ENCODE measurements at regions not wholly inside any gene's neighbourhood (a gene's known extent, or its start where the extent isn't known, plus 50 kb on each side); places are given as distances from the start of the nearest gene placed in this dataset.

- intact Hi-C loops (cut with micrococcal nuclease), result no loop called here
- ChIA-PET CTCF (no interaction called here), POLR2A (ENCODE audit: unreplicated experiment) (no interaction called here)
- Histone ChIP-seq H3K4me2 (ENCODE audit: low read depth, low read length) (no peak overlapping the region), H2BK20ac (ENCODE audit: low read depth, low read length) (no peak overlapping the region), H3K4me1 (ENCODE audit: control insufficient read depth, insufficient read depth, low read length) (no peaks in the 10 kb centered on the region), H4K20me1 (ENCODE audit: insufficient read depth, low read length) (no peaks in the 10 kb centered on the region), H2BK5ac (ENCODE audit: low read depth, low read length, poor library complexity, severe bottlenecking) (no peak overlapping the region), H4K91ac (ENCODE audit: insufficient read depth, low read depth, low read length) (no peak overlapping the region), H3K27me3 (ENCODE audit: control insufficient read depth, insufficient read depth, low read length) (no peaks in the 10 kb centered on the region), H2AFZ (replicated peaks; ENCODE audit: low read length, poor library complexity) (no peak overlapping the region), H3K9me1 (ENCODE audit: insufficient read depth, low read length) (no peaks in the 10 kb centered on the region), H3K9me3 (ENCODE audit: control insufficient read depth, insufficient read depth, low read length) (no peaks in the 10 kb centered on the region), H4K8ac (ENCODE audit: low read depth in 2 of 2, low read length in 2 of 2) (no peak overlapping the region), H3K56ac (ENCODE audit: extremely low read depth, insufficient read depth, low read length) (no peak overlapping the region), H3K9ac (ENCODE audit: low read depth, low read length) (no peak overlapping the region), H3K4ac (ENCODE audit: low read depth, low read length) (no peak overlapping the region), H4K5ac (ENCODE audit: low read depth, low read length) (no peak overlapping the region), H3K79me1 (ENCODE audit: low read depth in 1 of 2, low read length in 2 of 2) (no peaks in the 10 kb centered on the region), H2AK5ac (ENCODE audit: low read depth, low read length) (no peak overlapping the region), H2AK9ac (replicated peaks; ENCODE audit: low read depth, low read length, poor library complexity) (no peak overlapping the region), H3K4me3 (ENCODE audit: insufficient read depth, low read depth, low read length) (no peak overlapping the region), H2BK15ac (ENCODE audit: low read depth, low read length) (no peak overlapping the region), H3K23ac (ENCODE audit: low read depth, low read length) (no peak overlapping the region), H2BK120ac (ENCODE audit: low read depth, low read length) (no peak overlapping the region), H3K18ac (ENCODE audit: low read depth, low read length) (no peak overlapping the region), H3K14ac (replicated peaks; ENCODE audit: low read depth, low read length) (no peak overlapping the region), H3K27ac (ENCODE audit: insufficient read depth, low read length) (no peak overlapping the region), H3K36me3 (ENCODE audit: control insufficient read depth, insufficient read depth, low read length) (no peaks in the 10 kb centered on the region)
- no peak for DNase-seq
- no TSS peak for BruUV-seq (replicated peaks)
- WGBS, 2 experiments (ENCODE audit: extremely low coverage in 2 of 2, insufficient read length in 1 of 2), result no CpG with 5 or more reads among the region's 3 CpGs
- TF ChIP-seq MAZ (IDR thresholded peaks at IDR 0.05; ENCODE audit: borderline replicate concordance, low read depth, low read length), result no peak
- no peak for TF ChIP-seq POLR2A (IDR thresholded peaks at IDR 0.05; ENCODE audit: low read depth, low read length)
- no peak for TF ChIP-seq BHLHE40 (IDR thresholded peaks at IDR 0.05; ENCODE audit: low read depth, low read length)
- TF ChIP-seq CEBPB (IDR thresholded peaks at IDR 0.05; ENCODE audit: low read depth, low read length), result no peak
- no peak for TF ChIP-seq SMC3 (IDR thresholded peaks at IDR 0.05; ENCODE audit: low read depth, low read length)
- TF ChIP-seq RCOR1 (IDR thresholded peaks at IDR 0.05; ENCODE audit: insufficient replicate concordance, low read length), result no peak
- TF ChIP-seq USF2 (IDR thresholded peaks at IDR 0.05; ENCODE audit: low read depth, low read length), result no peak
- TF ChIP-seq RAD21 (IDR thresholded peaks at IDR 0.05; ENCODE audit: low read length), result no peak
- TF ChIP-seq FOS (IDR thresholded peaks at IDR 0.05; ENCODE audit: low read depth, low read length), result no peak
- no peak for TF ChIP-seq ELK1 (IDR thresholded peaks at IDR 0.05; ENCODE audit: borderline replicate concordance, low read depth, low read length)
- no peak for TF ChIP-seq MXI1 (IDR thresholded peaks at IDR 0.05; ENCODE audit: borderline replicate concordance, low read depth, low read length)
- TF ChIP-seq MAFK (IDR thresholded peaks at IDR 0.05; ENCODE audit: low read depth, low read length), result no peak
- no peak for TF ChIP-seq CTCF (conservative IDR thresholded peaks at IDR 0.05; ENCODE audit: low read depth, low read length)
- no peak for TF ChIP-seq NFE2L2 (IDR thresholded peaks at IDR 0.05; ENCODE audit: low read depth, low read length)
- TF ChIP-seq CHD1 (IDR thresholded peaks at IDR 0.05; ENCODE audit: low read depth, low read length), result no peak
- no peak for TF ChIP-seq RFX5 (IDR thresholded peaks at IDR 0.05; ENCODE audit: low read depth, low read length)
- dilution Hi-C loops (cut with HindIII; ENCODE audit: low sequenced_read_pairs, unreplicated experiment), result no loop called here
- in situ Hi-C loops (cut with MboI; ENCODE audit: low sequenced_read_pairs), result no loop called here
- ATAC-seq (ENCODE audit: low read depth), result no peak
Measured at GRCh38 chr16:73997340-73997711, 299.3 kb upstream of the PSMD7 start.
